HG03442 (cell line): ENCODE measurements at regions not wholly inside any gene's neighbourhood (a gene's known extent, or its start where the extent isn't known, plus 50 kb on each side); places are given as distances from the start of the nearest gene placed in this dataset.
"Not testable (repeated sequence)": the region's sequence is repeated elsewhere in the genome, so short reads cannot be mapped to it uniquely, and the experiment has no call there.

Experiments used
- ATAC-seq: cut with Tn5 transposase; IDR thresholded peaks from one replicate; pipeline ENCODE4 v1.9.1; 2021; ENCODE audit warnings: mild to moderate bottlenecking, moderate library complexity; ENCODE audit not compliant: unreplicated experiment

- no peak for ATAC-seq
Measured at GRCh38 chr2:84057917-84058560, 401.0 kb downstream of the SUCLG1 start.

GRCh38 chr2:84055816-84056215 is 403.3 kb downstream of the SUCLG1 start:
- ATAC-seq = no peak

- ATAC-seq = not testable (repeated sequence)
Measured at GRCh38 chr2:84054577-84054976, 404.5 kb downstream of the SUCLG1 start.

GRCh38 chr2:84052913-84053312 is 406.2 kb downstream of the SUCLG1 start:
- ATAC-seq = no peak

GRCh38 chr2:84052043-84052442 is 407.0 kb downstream of the SUCLG1 start:
- ATAC-seq = no peak

GRCh38 chr2:84048964-84049363 is 410.1 kb downstream of the SUCLG1 start:
- no peak for ATAC-seq

- ATAC-seq = no peak
Measured at GRCh38 chr2:84041506-84041905, 417.6 kb downstream of the SUCLG1 start.

GRCh38 chr2:84040281-84040680 is 418.8 kb downstream of the SUCLG1 start:
- no peak for ATAC-seq

- no peak for ATAC-seq
Measured at GRCh38 chr2:84038866-84039265, 420.2 kb downstream of the SUCLG1 start.

- no peak for ATAC-seq
Measured at GRCh38 chr2:84033347-84033974, 425.6 kb downstream of the SUCLG1 start.

- no peak for ATAC-seq
Measured at GRCh38 chr2:84031312-84032050, 427.6 kb downstream of the SUCLG1 start.

- ATAC-seq = no peak
Measured at GRCh38 chr2:84029903-84030575, 429.0 kb downstream of the SUCLG1 start.

- ATAC-seq = no peak
Measured at GRCh38 chr2:84026818-84027217, 432.3 kb downstream of the SUCLG1 start.

GRCh38 chr2:84022810-84023431 is 436.2 kb downstream of the SUCLG1 start:
- ATAC-seq = no peak

- no peak for ATAC-seq
Measured at GRCh38 chr2:84017010-84017409, 442.1 kb downstream of the SUCLG1 start.

GRCh38 chr2:84016183-84016582 is 442.9 kb downstream of the SUCLG1 start:
- ATAC-seq = no peak

GRCh38 chr2:83997889-83998288 is 461.2 kb downstream of the SUCLG1 start:
- ATAC-seq = no peak

- ATAC-seq = no peak
Measured at GRCh38 chr2:83994633-83995179, 464.4 kb downstream of the SUCLG1 start.

GRCh38 chr2:83993873-83994632 is 465.0 kb downstream of the SUCLG1 start:
- ATAC-seq = no peak

- no peak for ATAC-seq
Measured at GRCh38 chr2:83991992-83992391, 467.1 kb downstream of the SUCLG1 start.
